Head of caudate nucleus (tissue), 42 donors: ENCODE measurements at regions not wholly inside any gene's neighbourhood (a gene's known extent, or its start where the extent isn't known, plus 50 kb on each side); places are given as distances from the start of the nearest gene placed in this dataset.

Experiments
- DNase-seq, 42 donors: peaks; one replicate each; pipeline versions ENCODE4 v3.0.0 to v3.0.0-alpha.2; 2020 to 2021; ENCODE audit warnings: mixed read lengths in 7 of 42
- intact Hi-C: fragments of 100-400 bp; cut with DNase I; formaldehyde crosslinking; loops from one replicate; pipeline ENCODE4 v1.15.0; 2022

- DNase-seq = no peak
- intact Hi-C loops = no loop called here
Measured at GRCh38 chr12:84756961-84757360, 155.6 kb downstream of the SLC6A15 start.

- DNase-seq = no peak
- intact Hi-C loops = no loop called here
Measured at GRCh38 chr12:84745127-84745526, 167.5 kb downstream of the SLC6A15 start.

- no peak for DNase-seq
- intact Hi-C loops = no loop called here
Measured at GRCh38 chr12:84741692-84742091, 170.9 kb downstream of the SLC6A15 start.

- no peak for DNase-seq
- intact Hi-C loops = no loop called here
Measured at GRCh38 chr12:84741031-84741430, 171.6 kb downstream of the SLC6A15 start.

GRCh38 chr12:84740602-84741001, 172.0 kb downstream of the SLC6A15 start:
- no peak for DNase-seq
- intact Hi-C loops = no loop called here

GRCh38 chr12:84738481-84738972, 174.1 kb downstream of the SLC6A15 start:
- intact Hi-C loops = no loop called here
- no peak for DNase-seq

- no peak for DNase-seq
- intact Hi-C loops = no loop called here
Measured at GRCh38 chr12:84732828-84733340, 179.7 kb downstream of the SLC6A15 start.

- DNase-seq = no peak
- intact Hi-C loops = no loop called here
Measured at GRCh38 chr12:84730561-84731162, 181.9 kb downstream of the SLC6A15 start.

GRCh38 chr12:84727961-84728360, 184.6 kb downstream of the SLC6A15 start:
- intact Hi-C loops = no loop called here
- no peak for DNase-seq

- intact Hi-C loops = no loop called here
- DNase-seq = no peak
Measured at GRCh38 chr12:84726780-84727179, 185.8 kb downstream of the SLC6A15 start.

- intact Hi-C loops = no loop called here
- no peak for DNase-seq
Measured at GRCh38 chr12:84723988-84724387, 188.6 kb downstream of the SLC6A15 start.

- no peak for DNase-seq
- intact Hi-C loops = no loop called here
Measured at GRCh38 chr12:84719997-84720396, 192.6 kb downstream of the SLC6A15 start.

GRCh38 chr12:84718906-84719305, 193.7 kb downstream of the SLC6A15 start:
- intact Hi-C loops = no loop called here
- no peak for DNase-seq

- intact Hi-C loops = no loop called here
Measured at GRCh38 chr12:84712747-84713146, 199.9 kb downstream of the SLC6A15 start.

GRCh38 chr12:84706374-84706773, 206.2 kb downstream of the SLC6A15 start:
- no peak for DNase-seq
- intact Hi-C loops = no loop called here

More at GRCh38 chr12:84712747-84713146, 199.9 kb downstream of the SLC6A15 start:
- no peak for DNase-seq

- intact Hi-C loops = no loop called here
- DNase-seq = no peak
Measured at GRCh38 chr12:84704856-84705255, 207.7 kb downstream of the SLC6A15 start.

GRCh38 chr12:84702001-84702400, 210.6 kb downstream of the SLC6A15 start:
- intact Hi-C loops = no loop called here
- no peak for DNase-seq

GRCh38 chr12:84701041-84701440, 211.6 kb downstream of the SLC6A15 start:
- DNase-seq = no peak
- intact Hi-C loops = no loop called here

GRCh38 chr12:84698576-84699333, 213.8 kb downstream of the SLC6A15 start:
- no peak for DNase-seq
- intact Hi-C loops = no loop called here

GRCh38 chr12:84696908-84697540, 215.6 kb downstream of the SLC6A15 start:
- no peak for DNase-seq
- intact Hi-C loops = no loop called here
